Right renal pelvis (tissue), 4 donors: ENCODE measurements at regions not wholly inside any gene's neighbourhood (a gene's known extent, or its start where the extent isn't known, plus 50 kb on each side); places are given as distances from the start of the nearest gene placed in this dataset.

Experiments
- DNase-seq, 4 donors: peaks; one replicate each; pipeline ENCODE4 v3.0.0-alpha.2; 2013; ENCODE audit warnings: low read depth in 4 of 4, low spot score in 3 of 4, missing footprints in 1 of 4

DNA sequence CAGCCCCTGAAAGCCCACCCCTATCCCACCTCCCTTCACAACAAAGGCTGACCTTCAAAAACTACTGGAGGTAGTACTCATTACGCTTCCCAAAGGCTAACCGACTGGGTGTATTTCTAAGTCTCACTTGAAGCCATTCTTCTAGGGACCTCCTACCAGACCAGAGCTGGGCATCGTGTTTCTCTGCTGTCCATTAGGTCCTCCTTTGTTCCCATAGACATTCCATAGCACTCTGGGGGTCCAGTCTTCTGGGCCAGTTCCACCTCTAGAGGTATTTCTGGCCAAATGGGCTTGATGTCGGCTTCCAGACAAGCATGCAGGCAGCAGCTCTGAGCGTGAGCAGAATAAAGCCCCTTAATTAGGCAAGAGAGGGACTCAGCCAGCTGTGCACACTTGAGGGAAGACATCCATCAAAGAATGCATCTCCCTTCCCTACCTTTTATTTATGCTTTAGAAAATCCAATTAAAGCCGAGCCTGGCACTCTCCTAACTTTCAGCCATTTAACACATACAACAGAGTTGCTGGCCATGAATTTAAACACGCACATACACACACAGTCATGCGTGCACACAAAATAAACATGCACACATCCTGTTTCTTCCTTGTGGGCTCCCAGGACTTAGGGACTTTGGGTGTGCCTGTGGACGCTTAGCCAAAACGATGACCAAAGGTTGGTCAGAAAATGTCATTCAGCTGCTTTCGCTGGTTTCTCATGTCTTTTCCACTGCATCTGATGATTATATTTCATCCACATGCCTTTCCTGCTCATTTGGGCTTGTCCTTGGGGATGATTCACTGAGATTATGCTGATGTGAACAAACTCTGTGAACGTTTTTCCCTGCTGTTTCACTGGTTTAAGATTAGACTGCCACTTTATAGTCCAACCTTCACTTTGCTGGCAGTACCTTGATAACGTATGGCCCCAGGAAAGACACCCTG is 362.0 kb upstream of the NFE2L3 start:
- DNase-seq, result no peak

GRCh38 chr7:25790963-25791362 is 361.0 kb upstream of the NFE2L3 start:
- DNase-seq, result no peak

DNA sequence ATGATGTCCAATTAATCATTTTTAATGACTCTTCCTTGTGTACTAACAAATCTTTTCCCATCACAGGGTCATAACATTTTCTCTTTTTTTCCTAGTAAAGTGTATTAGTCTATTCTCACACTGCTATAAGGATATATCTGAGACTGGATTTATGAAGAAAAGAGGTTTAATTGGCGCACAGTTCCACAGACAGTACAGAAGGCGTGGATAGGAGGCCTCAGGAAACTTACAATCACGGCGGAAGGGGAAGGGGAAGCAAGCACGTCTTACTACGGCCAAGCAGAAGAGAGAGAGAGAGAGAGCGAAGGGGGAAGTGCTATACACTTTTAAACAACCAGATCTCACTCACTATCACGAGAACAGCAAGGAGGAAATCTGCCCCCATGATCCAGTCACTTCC is 359.4 kb upstream of the NFE2L3 start:
- DNase-seq, result no peak

GRCh38 chr7:25795824-25796235 is 356.2 kb upstream of the NFE2L3 start:
- DNase-seq, result no peak

DNA sequence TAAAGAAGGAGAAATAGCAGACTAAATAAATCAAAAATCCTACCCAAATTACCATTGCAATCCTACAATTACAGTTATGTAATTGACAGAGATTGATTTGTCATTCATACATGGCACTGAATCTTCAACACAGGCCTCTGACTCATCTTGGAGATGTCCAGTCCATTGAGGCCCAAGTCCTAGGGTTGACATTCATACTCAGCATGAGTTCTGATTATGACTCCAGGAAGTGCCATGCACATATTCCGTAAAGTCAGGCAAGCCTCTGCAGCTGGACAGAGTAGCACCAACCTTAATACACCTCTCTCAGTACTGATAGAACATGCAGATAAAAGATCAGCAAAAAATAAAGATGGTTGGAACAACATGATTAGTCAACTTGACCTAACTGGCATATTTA is 353.7 kb upstream of the NFE2L3 start:
- no peak for DNase-seq

DNA sequence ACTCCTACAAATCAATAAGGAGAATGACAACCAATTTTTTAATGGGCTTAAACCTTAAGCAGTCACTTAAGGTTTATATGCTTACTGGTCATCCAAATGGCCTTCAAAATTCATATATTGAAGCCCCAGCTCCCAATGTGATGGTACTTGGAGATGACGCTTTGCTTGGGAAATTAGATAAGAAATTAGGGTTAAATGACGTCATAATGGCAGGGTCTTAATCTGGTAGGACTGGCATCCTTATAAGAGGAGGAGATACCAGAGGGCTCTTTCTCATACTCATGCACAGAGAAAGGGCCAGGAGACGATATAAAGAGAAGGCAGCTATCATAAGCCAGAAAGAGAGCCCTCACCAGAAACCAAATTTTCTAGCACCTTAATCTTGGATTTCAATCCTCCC is 350.8 kb upstream of the NFE2L3 start:
- DNase-seq, result no peak

DNA sequence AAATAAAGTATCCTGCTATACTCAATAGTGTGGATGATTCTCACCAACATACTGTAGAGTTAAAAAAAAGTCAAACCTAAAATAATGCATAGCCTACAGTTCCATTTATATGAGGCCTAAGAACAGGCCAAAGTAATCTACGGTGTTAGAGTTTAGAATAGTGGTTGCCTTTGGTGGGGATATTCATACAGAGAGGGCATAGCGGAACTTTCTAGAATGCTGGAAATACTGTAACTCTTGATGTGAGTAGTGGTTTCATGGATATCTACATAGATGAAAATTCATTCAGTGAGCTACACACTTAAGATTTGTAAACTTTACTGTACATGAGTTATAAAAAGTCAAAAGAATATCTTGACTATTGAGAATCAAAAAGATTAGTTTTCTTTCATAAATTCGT is 349.9 kb upstream of the NFE2L3 start:
- no peak for DNase-seq

DNA sequence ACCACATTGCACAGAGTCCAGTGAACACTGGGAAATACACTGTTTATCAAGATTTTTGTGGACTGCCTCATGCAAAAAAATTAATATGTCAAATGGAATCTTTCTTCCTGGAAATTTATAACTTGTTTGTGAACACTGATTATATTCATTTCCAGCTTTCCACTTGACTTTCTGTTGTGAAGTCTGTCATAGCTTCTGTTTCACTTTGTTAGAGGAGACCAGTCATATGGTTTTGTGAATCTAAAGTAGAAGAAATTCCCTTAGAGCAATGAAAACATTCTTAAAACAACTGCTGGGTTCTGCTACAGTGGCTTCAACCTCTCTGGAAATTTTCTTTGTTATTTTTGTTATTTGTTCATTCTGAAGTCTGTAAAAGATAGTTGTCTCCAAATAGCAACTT is 349.5 kb upstream of the NFE2L3 start:
- no peak for DNase-seq

GRCh38 chr7:25803117-25803887 is 348.7 kb upstream of the NFE2L3 start:
- no peak for DNase-seq

- no peak for DNase-seq
These were observed 347.8 kb upstream of the NFE2L3 start for GRCh38 chr7:25804154-25804553.

GRCh38 chr7:25805027-25805687 is 346.8 kb upstream of the NFE2L3 start:
- DNase-seq, result no peak

GRCh38 chr7:25807086-25807611 is 344.8 kb upstream of the NFE2L3 start:
- no peak for DNase-seq

- DNase-seq, result no peak
These were observed 342.6 kb upstream of the NFE2L3 start for GRCh38 chr7:25809441-25809840.

DNA sequence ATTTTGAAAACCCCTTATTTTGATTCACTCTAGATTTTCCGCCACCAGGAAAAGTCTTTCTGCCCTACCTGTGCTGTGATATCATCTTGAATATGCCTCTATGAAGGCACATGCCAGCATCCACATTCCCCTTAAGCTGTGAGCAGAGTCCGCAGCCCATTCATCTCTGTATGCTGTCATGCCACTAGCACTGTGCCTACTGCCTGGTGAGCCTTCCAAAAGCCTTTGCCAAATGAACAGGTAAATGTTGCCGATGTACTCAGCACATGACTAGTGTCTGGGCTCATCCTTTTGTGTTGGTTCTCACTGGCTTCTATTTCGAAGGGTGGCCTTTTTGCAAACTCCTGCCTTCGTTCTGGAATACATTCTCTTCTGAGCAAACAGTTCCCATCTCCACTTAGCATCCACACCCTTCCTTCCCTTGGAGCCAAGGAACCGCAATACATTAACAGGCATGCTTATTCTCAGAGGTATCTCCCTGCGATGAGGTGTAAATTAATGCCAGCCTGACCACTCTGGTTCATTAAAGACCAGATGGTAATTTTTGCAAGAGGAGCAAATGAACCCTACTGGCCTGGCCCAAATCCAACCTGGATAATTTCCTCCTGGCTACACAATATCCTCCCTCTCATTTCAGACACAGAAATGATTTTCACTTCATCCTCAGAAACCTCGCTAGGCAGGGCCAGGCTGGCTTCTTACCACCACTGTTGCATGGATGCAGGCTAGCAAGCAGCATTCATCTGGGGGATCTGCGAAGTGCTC is 339.7 kb upstream of the NFE2L3 start:
- DNase-seq, result no peak

DNA sequence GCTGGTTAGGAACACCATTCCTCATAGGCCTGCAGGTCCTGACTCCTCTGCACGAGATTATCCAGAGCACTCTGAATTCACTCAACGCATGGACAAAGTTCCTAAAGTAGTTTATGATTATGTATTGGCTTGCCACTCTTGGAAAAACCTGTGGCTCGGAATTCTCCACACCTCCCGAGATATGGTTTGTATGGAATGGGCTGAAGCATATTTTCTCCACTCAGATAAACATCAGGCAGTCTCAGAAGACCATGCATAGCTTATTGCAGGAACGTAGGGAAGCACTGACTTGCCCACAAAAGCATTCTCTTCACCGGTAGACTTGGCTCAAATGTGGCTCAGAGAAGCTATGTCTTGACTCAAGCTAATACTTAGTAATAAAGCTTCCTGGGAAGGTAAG is 338.6 kb upstream of the NFE2L3 start:
- no peak for DNase-seq

DNA sequence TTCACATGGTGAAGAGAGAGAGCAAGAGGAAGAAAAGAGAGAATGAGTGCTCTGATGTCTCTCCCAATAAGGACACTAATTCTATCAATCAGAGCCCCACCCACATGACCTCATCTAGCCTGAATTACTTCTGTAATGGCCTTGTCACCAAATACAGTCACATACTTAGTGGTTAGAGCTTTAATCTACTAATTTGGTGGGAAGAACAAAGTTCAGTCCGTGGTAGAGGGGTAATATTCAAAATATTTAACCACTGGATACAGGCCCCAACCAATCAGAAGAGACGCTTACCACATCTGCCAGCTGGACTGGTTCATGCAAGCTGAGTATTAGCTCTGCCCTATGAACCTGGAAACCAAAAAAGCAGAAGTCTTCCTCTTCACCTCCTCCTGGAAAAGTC is 336.3 kb upstream of the NFE2L3 start:
- no peak for DNase-seq

- DNase-seq, result no peak
These were observed 331.5 kb upstream of the NFE2L3 start for GRCh38 chr7:25820432-25821040.

GRCh38 chr7:25821225-25821624 is 330.8 kb upstream of the NFE2L3 start:
- no peak for DNase-seq

DNA sequence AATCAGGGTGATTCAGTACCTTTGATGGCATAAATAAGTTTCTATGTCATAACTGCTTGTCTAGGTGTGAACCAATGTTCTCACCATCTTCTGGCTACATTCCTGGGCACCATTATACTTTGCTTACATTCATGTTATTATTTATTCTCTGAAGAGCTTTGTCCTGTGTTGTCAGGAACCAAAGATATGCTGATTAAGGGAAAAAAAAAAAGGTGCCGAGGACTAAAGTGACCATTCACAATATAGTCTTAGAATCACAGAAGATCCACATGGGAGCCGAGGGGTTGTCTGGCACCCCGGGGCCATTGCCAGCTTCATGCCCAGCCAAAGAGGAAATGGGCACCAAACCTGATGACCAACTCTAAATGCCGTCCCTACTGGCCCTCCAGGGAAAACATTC is 329.2 kb upstream of the NFE2L3 start:
- DNase-seq, result no peak

DNA sequence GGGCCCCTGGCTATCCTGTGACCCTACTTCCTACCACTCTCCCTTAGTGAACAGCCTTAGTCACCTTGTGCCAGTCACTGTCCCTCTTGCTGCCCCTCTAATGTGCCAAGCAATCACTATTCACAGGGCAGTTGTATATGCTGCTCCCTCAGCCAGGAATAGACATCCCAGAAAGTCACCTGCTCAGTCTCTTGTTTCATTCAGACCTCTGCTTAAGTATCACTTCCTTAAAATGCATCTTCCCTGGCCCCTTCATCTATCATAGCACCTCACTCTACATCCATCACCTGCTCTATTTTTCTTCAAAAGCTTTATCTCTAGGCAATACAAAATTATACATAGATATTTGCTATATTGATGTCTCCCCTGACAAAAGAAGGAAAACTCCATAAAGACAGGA is 328.4 kb upstream of the NFE2L3 start:
- DNase-seq, result no peak
